ENCODE measurements at regions not wholly inside any gene's neighbourhood (a gene's known extent, or its start where the extent isn't known, plus 50 kb on each side); places are given as distances from the start of the nearest gene placed in this dataset.

- no peaks in the 10 kb centered on the region for H3K27me3 ChIP-seq (ENCODE audit: control insufficient read depth in 1 of 2, insufficient read depth in 2 of 2, low read length in 2 of 2)
- no peaks in the 10 kb centered on the region for H4K20me1 ChIP-seq (ENCODE audit: insufficient read depth, low read length)
- in situ Hi-C loops (cut with HindIII; ENCODE audit: extremely low pct_ligation_motif_present, low pct_unique_long_range_greater_than_20kb) = no loop called here
- WGBS (ENCODE audit: low lambda C conversion rate) = 47% methylated on average over 2 of the region's 2 CpGs
- no peaks in the 10 kb centered on the region for H3K9me3 ChIP-seq (ENCODE audit: low read length)
- H3K4me1 ChIP-seq (ENCODE audit: insufficient read depth, low read length) = no peaks in the 10 kb centered on the region
- H3K27ac ChIP-seq (ENCODE audit: extremely low read length, insufficient read depth, low read length) = no peak overlapping the region
- H3K4me2 ChIP-seq (ENCODE audit: low read depth, low read length) = no peak overlapping the region
- no peak for TF ChIP-seq DDIT3 (CRISPR knock-in tag; IDR thresholded peaks at IDR 0.05)
- TF ChIP-seq PBX2 (CRISPR knock-in tag; IDR thresholded peaks at IDR 0.05) = no peak
- no TSS peak for BruUV-seq (replicated peaks)
- ChIA-PET CTCF (ENCODE audit: low intra/inter-chr PET ratio, low total read pairs) (no interaction called here), POLR2A (no interaction called here)
- intact Hi-C loops (cut with micrococcal nuclease; ENCODE audit: unreplicated experiment) = no loop called here
- no peak overlapping the region for H2AFZ ChIP-seq (ENCODE audit: low read length)
- no peak for DNase-seq (ENCODE audit: low spot score)
- H3K9ac ChIP-seq (ENCODE audit: insufficient read depth, low read depth, low read length) = no peak overlapping the region
- H3K36me3 ChIP-seq (replicated peaks in 1 of 2; ENCODE audit: control insufficient read depth in 1 of 2, insufficient read depth in 2 of 2, low read length in 2 of 2) = no peaks in the 10 kb centered on the region
- H3K4me3 ChIP-seq (replicated peaks in 1 of 3; ENCODE audit: insufficient read depth in 1 of 3, low read depth in 2 of 3, low read length in 3 of 3) = no peak overlapping the region
- no peaks in the 10 kb centered on the region for H3K79me2 ChIP-seq (ENCODE audit: insufficient read depth, low read length)
- no peak for FAIRE-seq
- no peak for ATAC-seq
Observed at GRCh38 chr12:71041476-71041875, 116.3 kb downstream of the TSPAN8 start.

- H3K27ac ChIP-seq (ENCODE audit: extremely low read length, insufficient read depth, low read length) = no peak overlapping the region
- H3K4me2 ChIP-seq (ENCODE audit: low read depth, low read length) = no peak overlapping the region
- no peaks in the 10 kb centered on the region for H3K27me3 ChIP-seq (ENCODE audit: control insufficient read depth in 1 of 2, insufficient read depth in 2 of 2, low read length in 2 of 2)
- H3K4me1 ChIP-seq (ENCODE audit: insufficient read depth, low read length) = no peaks in the 10 kb centered on the region
- TF ChIP-seq RORA (CRISPR knock-in tag; IDR thresholded peaks at IDR 0.05) (no peak), NFE2L2 (IDR thresholded peaks at IDR 0.05; ENCODE audit: low read length) (peak; percentile 71), MAFK (conservative IDR thresholded peaks at IDR 0.05 in 1 of 2, IDR thresholded peaks at IDR 0.05 in 1 of 2; ENCODE audit: low read length in 2 of 2) (0 out of 4 replicates have a peak, but pooled peaks have one; percentile 6 to 7)
- H3K9me3 ChIP-seq (ENCODE audit: low read length) = no peaks in the 10 kb centered on the region
- POLR2A ChIA-PET = no interaction called here
- in situ Hi-C loops (cut with HindIII; ENCODE audit: extremely low pct_ligation_motif_present, low pct_unique_long_range_greater_than_20kb) (no loop called here), intact Hi-C loops (cut with micrococcal nuclease; ENCODE audit: unreplicated experiment) (no loop called here)
- no TSS peak for BruUV-seq (replicated peaks)
- H3K79me2 ChIP-seq (ENCODE audit: insufficient read depth, low read length) = no peaks in the 10 kb centered on the region
- no peak overlapping the region for H3K9ac ChIP-seq (ENCODE audit: insufficient read depth, low read depth, low read length)
- no peak overlapping the region for H3K4me3 ChIP-seq (replicated peaks in 1 of 3; ENCODE audit: insufficient read depth in 1 of 3, low read depth in 2 of 3, low read length in 3 of 3)
- WGBS (ENCODE audit: low lambda C conversion rate) = 8% methylated on average over 1 of the region's 1 CpG
- DNase-seq (ENCODE audit: low spot score) (no peak), ATAC-seq (no peak), FAIRE-seq (no peak)
- no peak overlapping the region for H2AFZ ChIP-seq (ENCODE audit: low read length)
- no peaks in the 10 kb centered on the region for H4K20me1 ChIP-seq (ENCODE audit: insufficient read depth, low read length)
- no peaks in the 10 kb centered on the region for H3K36me3 ChIP-seq (replicated peaks in 1 of 2; ENCODE audit: control insufficient read depth in 1 of 2, insufficient read depth in 2 of 2, low read length in 2 of 2)
- CTCF ChIA-PET (ENCODE audit: low intra/inter-chr PET ratio, low total read pairs) = no interaction called here
Observed at GRCh38 chr12:71038960-71039359, 118.4 kb upstream of the PTPRR start.
